ENCODE measurements at regions not wholly inside any gene's neighbourhood (a gene's known extent, or its start where the extent isn't known, plus 50 kb on each side); places are given as distances from the start of the nearest gene placed in this dataset.

DNA sequence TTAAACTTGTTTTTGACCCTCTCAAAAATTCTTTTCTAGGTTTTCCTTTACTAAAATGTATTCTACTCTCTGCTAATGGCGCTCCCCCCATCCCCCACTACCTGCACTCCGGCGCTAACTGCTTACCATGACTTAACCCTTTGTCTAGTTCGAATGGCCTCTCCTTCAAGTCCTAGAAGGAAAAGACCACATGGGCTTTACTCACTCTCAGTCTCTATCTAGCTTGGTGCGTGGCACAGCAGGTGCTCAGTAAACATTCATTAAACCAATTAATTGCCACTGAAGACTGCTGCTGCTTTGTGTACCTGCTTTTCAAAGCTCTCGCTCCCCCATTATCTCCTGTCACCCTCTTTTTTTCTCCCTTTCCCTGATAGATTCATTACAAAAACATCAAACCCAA, 457.7 kb upstream of the THRB start:
- Histone ChIP-seq H3K27me3 (ENCODE audit: insufficient read depth, poor library complexity, severe bottlenecking) (no peaks in the 10 kb centered on the region), H3K27ac (replicated peaks) (no peak overlapping the region), H3K4me3 (replicated peaks; ENCODE audit: insufficient read depth, low read length) (no peak overlapping the region)
- TF ChIP-seq POLR2AphosphoS5 (IDR thresholded peaks at IDR 0.05; ENCODE audit: low read depth) (no peak), GABPA (IDR thresholded peaks at IDR 0.05; ENCODE audit: low read depth) (no peak), SPI1 (IDR thresholded peaks at IDR 0.05; ENCODE audit: borderline replicate concordance, low read depth) (no peak)
- TF ChIP-seq, protein P1, sequence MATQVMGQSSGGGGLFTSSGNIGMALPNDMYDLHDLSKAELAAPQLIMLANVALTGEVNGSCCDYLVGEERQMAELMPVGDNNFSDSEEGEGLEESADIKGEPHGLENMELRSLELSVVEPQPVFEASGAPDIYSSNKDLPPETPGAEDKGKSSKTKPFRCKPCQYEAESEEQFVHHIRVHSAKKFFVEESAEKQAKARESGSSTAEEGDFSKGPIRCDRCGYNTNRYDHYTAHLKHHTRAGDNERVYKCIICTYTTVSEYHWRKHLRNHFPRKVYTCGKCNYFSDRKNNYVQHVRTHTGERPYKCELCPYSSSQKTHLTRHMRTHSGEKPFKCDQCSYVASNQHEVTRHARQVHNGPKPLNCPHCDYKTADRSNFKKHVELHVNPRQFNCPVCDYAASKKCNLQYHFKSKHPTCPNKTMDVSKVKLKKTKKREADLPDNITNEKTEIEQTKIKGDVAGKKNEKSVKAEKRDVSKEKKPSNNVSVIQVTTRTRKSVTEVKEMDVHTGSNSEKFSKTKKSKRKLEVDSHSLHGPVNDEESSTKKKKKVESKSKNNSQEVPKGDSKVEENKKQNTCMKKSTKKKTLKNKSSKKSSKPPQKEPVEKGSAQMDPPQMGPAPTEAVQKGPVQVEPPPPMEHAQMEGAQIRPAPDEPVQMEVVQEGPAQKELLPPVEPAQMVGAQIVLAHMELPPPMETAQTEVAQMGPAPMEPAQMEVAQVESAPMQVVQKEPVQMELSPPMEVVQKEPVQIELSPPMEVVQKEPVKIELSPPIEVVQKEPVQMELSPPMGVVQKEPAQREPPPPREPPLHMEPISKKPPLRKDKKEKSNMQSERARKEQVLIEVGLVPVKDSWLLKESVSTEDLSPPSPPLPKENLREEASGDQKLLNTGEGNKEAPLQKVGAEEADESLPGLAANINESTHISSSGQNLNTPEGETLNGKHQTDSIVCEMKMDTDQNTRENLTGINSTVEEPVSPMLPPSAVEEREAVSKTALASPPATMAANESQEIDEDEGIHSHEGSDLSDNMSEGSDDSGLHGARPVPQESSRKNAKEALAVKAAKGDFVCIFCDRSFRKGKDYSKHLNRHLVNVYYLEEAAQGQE (IDR thresholded peaks at IDR 0.05; ENCODE audit: insufficient replicate concordance, low read depth), result no peak
- TF ChIP-seq, protein P2, sequence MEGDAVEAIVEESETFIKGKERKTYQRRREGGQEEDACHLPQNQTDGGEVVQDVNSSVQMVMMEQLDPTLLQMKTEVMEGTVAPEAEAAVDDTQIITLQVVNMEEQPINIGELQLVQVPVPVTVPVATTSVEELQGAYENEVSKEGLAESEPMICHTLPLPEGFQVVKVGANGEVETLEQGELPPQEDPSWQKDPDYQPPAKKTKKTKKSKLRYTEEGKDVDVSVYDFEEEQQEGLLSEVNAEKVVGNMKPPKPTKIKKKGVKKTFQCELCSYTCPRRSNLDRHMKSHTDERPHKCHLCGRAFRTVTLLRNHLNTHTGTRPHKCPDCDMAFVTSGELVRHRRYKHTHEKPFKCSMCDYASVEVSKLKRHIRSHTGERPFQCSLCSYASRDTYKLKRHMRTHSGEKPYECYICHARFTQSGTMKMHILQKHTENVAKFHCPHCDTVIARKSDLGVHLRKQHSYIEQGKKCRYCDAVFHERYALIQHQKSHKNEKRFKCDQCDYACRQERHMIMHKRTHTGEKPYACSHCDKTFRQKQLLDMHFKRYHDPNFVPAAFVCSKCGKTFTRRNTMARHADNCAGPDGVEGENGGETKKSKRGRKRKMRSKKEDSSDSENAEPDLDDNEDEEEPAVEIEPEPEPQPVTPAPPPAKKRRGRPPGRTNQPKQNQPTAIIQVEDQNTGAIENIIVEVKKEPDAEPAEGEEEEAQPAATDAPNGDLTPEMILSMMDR (IDR thresholded peaks at IDR 0.05; ENCODE audit: insufficient read depth, low read length), result no peak
- no peak for DNase-seq (ENCODE audit: low read depth in 1 of 2, low spot score in 1 of 2)

DNA sequence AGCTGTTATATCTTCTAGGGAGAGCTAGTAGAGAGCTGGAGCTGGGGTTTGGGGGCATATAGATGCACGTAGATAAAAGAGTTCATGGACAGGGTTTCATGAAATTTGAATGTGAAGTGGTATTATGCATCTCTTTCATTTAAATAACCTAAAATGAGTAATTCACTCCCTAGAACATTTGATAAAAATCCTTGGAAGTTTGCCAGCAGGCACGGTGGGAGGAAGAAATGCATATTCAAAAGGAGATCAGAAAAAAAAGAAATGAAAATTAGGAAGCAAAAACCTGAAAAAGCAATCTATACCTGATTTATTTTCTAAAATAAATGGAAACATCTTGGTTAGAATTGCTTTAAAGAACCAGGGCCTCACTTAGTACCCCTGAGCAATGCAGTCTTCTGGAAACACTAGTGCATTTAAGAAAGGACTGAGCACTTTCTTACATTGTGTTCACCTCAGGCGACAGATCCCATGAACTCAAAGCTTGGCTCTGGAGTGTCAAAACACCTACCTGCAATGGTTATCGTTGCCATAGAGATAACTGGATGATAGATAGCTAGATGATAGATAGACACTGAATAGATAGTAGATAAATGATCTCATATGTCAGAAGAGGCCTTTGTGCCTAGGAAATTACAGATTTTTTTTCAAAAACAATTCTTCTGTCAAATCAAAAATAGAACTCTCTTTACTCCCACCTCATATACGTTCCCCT, 458.6 kb upstream of the THRB start:
- no peaks in the 10 kb centered on the region for H3K27me3 ChIP-seq (ENCODE audit: insufficient read depth, poor library complexity, severe bottlenecking)
- no peak overlapping the region for H3K27ac ChIP-seq (replicated peaks)
- H3K4me3 ChIP-seq (replicated peaks; ENCODE audit: insufficient read depth, low read length), result no peak overlapping the region
- TF ChIP-seq, protein P1 (IDR thresholded peaks at IDR 0.05; ENCODE audit: insufficient replicate concordance, low read depth), result no peak
- TF ChIP-seq, protein P2 (IDR thresholded peaks at IDR 0.05; ENCODE audit: insufficient read depth, low read length), result no peak
- no peak for TF ChIP-seq POLR2AphosphoS5 (IDR thresholded peaks at IDR 0.05; ENCODE audit: low read depth)
- no peak for TF ChIP-seq GABPA (IDR thresholded peaks at IDR 0.05; ENCODE audit: low read depth)
- no peak for TF ChIP-seq SPI1 (IDR thresholded peaks at IDR 0.05; ENCODE audit: borderline replicate concordance, low read depth)
- DNase-seq (ENCODE audit: low read depth in 1 of 2, low spot score in 1 of 2), result no peak

DNA sequence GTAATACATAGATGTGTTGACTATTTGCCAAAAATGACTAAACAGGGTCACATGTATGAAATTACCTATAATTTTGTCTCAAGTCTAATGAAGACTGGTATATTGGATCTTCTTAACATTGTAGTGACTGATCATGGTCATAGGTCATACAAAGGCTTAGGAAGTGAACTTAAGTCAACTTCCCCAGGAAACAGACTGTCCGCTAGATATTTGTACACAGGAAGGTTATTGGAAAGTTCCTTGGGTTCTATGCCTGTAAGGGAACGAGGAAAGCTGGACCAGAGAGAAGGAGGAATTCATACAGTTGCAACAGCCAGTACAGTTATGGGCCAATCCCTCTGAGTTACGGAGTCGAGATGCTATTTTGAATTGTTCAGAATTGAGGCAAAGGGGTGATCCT, 462.0 kb upstream of the THRB start:
- Histone ChIP-seq H3K27ac (replicated peaks) (no peak overlapping the region), H3K27me3 (ENCODE audit: insufficient read depth, poor library complexity, severe bottlenecking) (no peaks in the 10 kb centered on the region), H3K4me3 (replicated peaks; ENCODE audit: insufficient read depth, low read length) (no peak overlapping the region)
- DNase-seq (ENCODE audit: low read depth in 1 of 2, low spot score in 1 of 2), result no peak
- TF ChIP-seq, protein P2 (IDR thresholded peaks at IDR 0.05; ENCODE audit: insufficient read depth, low read length), result no peak

DNA sequence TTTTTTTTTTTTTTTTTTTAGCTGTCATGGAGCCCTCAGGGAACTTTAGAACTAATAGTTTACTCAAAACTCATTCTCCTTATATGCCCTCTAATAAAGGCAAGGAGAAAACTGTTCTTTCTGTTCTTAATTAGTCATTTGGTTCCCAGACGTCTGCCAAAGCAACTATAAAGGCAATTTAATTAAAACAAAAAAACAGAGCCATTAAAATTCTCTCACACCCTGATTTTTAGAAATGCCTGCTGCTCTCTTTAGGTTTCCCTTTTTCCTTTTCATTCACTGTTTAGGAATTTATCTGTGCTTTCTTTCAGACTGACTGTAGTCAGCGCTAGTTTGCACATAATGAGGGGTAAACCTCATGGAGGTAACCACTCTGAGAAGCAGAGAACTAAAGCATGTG, 463.6 kb upstream of the THRB start:
- TF ChIP-seq GABPA (IDR thresholded peaks at IDR 0.05; ENCODE audit: low read depth) (no peak), SPI1 (IDR thresholded peaks at IDR 0.05; ENCODE audit: borderline replicate concordance, low read depth) (no peak), POLR2AphosphoS5 (IDR thresholded peaks at IDR 0.05; ENCODE audit: low read depth) (no peak)
- TF ChIP-seq, protein P1 (IDR thresholded peaks at IDR 0.05; ENCODE audit: insufficient replicate concordance, low read depth), result no peak
- TF ChIP-seq, protein P2 (IDR thresholded peaks at IDR 0.05; ENCODE audit: insufficient read depth, low read length), result no peak
- H3K27ac ChIP-seq (replicated peaks), result no peak overlapping the region
- no peaks in the 10 kb centered on the region for H3K27me3 ChIP-seq (ENCODE audit: insufficient read depth, poor library complexity, severe bottlenecking)
- DNase-seq (ENCODE audit: low read depth in 1 of 2, low spot score in 1 of 2), result no peak
- H3K4me3 ChIP-seq (replicated peaks; ENCODE audit: insufficient read depth, low read length), result no peak overlapping the region
